ENCODE measurements at regions not wholly inside any gene's neighbourhood (a gene's known extent, or its start where the extent isn't known, plus 50 kb on each side); places are given as distances from the start of the nearest gene placed in this dataset.
"Not testable (repeated sequence)": the region's sequence is repeated elsewhere in the genome, so short reads cannot be mapped to it uniquely, and the experiment has no call there.

- no peak for TF ChIP-seq CTCF (IDR thresholded peaks at IDR 0.05; ENCODE audit: low read depth, low read length, missing control alignments)
- DNase-seq (ENCODE audit: extremely low read depth, low read depth): no peak
- no peak overlapping the region for H3K4me3 ChIP-seq (replicated peaks; ENCODE audit: low read depth, low read length)
Observed at GRCh38 chr13:81382246-81382645, 1041.3 kb upstream of the SPRY2 start.

GRCh38 chr13:81381560-81381959 is 1040.6 kb upstream of the SPRY2 start:
- no peak for DNase-seq (ENCODE audit: extremely low read depth, low read depth)
- TF ChIP-seq CTCF (IDR thresholded peaks at IDR 0.05; ENCODE audit: low read depth, low read length, missing control alignments): no peak
- H3K4me3 ChIP-seq (replicated peaks; ENCODE audit: low read depth, low read length): no peak overlapping the region

- TF ChIP-seq CTCF (IDR thresholded peaks at IDR 0.05; ENCODE audit: low read depth, low read length, missing control alignments): no peak
- no peak for DNase-seq (ENCODE audit: extremely low read depth, low read depth)
- no peak overlapping the region for H3K4me3 ChIP-seq (replicated peaks; ENCODE audit: low read depth, low read length)
Observed at GRCh38 chr13:81379183-81379582, 1038.3 kb upstream of the SPRY2 start.

GRCh38 chr13:81377921-81378320 is 1037.0 kb upstream of the SPRY2 start:
- DNase-seq (ENCODE audit: extremely low read depth, low read depth): no peak
- H3K4me3 ChIP-seq (replicated peaks; ENCODE audit: low read depth, low read length): no peak overlapping the region
- no peak for TF ChIP-seq CTCF (IDR thresholded peaks at IDR 0.05; ENCODE audit: low read depth, low read length, missing control alignments)

- no peak for TF ChIP-seq CTCF (IDR thresholded peaks at IDR 0.05; ENCODE audit: low read depth, low read length, missing control alignments)
- H3K4me3 ChIP-seq (replicated peaks; ENCODE audit: low read depth, low read length): no peak overlapping the region
Observed at GRCh38 chr13:81375709-81376108, 1034.8 kb upstream of the SPRY2 start.

GRCh38 chr13:81362711-81363110 is 1021.8 kb upstream of the SPRY2 start:
- not testable (repeated sequence) for DNase-seq (ENCODE audit: extremely low read depth, low read depth); H3K4me3 ChIP-seq (replicated peaks; ENCODE audit: low read depth, low read length)

More at GRCh38 chr13:81375709-81376108, 1034.8 kb upstream of the SPRY2 start:
- DNase-seq (ENCODE audit: extremely low read depth, low read depth): no peak

GRCh38 chr13:81350056-81350455 is 1009.1 kb upstream of the SPRY2 start:
- TF ChIP-seq CTCF (IDR thresholded peaks at IDR 0.05; ENCODE audit: low read depth, low read length, missing control alignments): no peak
- no peak overlapping the region for H3K4me3 ChIP-seq (replicated peaks; ENCODE audit: low read depth, low read length)

GRCh38 chr13:81340118-81341069 is 999.5 kb upstream of the SPRY2 start:
- not testable (repeated sequence) for H3K4me3 ChIP-seq (replicated peaks; ENCODE audit: low read depth, low read length); DNase-seq (ENCODE audit: extremely low read depth, low read depth)

More at GRCh38 chr13:81350056-81350455, 1009.1 kb upstream of the SPRY2 start:
- DNase-seq (ENCODE audit: extremely low read depth, low read depth): no peak

GRCh38 chr13:81339666-81340065 is 998.7 kb upstream of the SPRY2 start:
- H3K4me3 ChIP-seq (replicated peaks; ENCODE audit: low read depth, low read length); DNase-seq (ENCODE audit: extremely low read depth, low read depth): not testable (repeated sequence)
